ENCODE measurements at regions not wholly inside any gene's neighbourhood (a gene's known extent, or its start where the extent isn't known, plus 50 kb on each side); places are given as distances from the start of the nearest gene placed in this dataset.

DNA sequence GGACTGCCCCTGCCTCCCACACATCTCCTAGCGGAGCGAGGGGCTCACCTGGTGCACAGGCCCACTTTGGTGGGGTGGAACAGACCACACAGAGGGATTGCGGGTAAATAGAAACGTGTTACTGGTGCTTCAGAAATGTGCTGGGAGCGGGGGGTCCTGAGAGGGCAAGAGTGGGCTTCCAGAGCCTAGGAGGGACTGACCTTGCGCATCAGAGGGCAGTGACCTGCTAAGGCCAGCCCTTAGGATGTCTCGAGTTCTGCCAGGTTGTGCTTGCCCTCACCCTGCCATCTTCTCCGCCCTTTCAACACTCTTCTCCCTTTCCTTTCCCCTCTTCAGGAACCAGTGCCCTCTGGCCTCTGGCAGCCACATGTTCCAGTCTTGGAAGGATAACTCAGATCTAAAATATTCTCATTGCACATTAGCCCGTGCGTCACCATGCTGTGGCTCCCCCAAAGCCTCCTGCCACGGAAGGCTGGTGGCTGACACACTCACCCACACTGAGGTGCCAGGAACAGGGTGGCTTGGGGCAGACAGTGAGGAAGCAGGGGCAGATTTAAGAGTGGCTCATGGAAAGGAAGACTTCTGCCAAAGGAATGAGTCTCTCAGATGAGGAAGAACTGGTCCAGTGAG, 89.6 kb downstream of the MCFD2 start:
- no peak for TF ChIP-seq CTCF (IDR thresholded peaks at IDR 0.05)
- no peak for TF ChIP-seq POLR2A (IDR thresholded peaks at IDR 0.05)
- Histone ChIP-seq H3K36me3 (no peaks in the 10 kb centered on the region), H3K4me3 (no peak overlapping the region), H3K27me3 (no peaks in the 10 kb centered on the region), H3K4me1 (no peaks in the 10 kb centered on the region), H3K27ac (no peak overlapping the region), H3K9me3 (peaks cover 0 to 6% (median 0%) of the 10 kb centered on the region in 4 donors)
- DNase-seq = no peak

DNA sequence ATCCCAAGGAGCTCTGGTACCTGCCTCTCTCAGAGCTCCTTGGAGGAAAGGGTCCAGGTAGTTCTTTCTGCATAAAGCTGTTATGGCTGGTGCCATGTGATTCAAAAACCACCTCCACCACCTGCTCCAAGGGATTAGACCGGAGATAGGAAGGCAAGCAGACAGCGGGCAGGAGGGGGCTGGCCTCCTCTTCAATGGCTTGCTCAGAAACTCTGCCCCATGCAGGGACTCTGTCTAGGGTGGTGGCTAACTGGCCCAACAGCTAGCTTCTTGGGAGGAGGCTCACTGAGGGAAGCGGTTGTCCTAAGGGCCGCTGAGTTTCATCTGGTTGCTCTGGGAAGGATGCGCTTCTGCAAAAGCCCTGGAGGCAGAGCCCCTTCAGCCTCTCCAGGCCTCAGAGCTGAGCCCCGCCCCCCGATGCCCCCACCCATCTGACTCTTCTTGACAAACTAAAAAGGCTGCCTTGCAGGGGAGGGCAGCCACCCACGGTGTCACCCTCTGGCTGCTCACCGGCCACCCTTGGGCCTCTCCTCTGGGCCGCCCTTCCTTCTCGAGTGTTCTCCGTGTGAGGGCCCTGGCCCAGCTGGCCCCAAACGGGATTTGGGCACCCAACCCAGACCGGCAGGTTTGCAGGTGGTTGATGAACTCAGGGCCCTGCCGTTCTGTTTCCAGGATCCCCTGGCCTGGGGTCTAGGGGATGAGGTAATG, 90.2 kb downstream of the MCFD2 start:
- Histone ChIP-seq H3K4me3 (no peak overlapping the region), H3K9me3 (peaks cover 0 to 6% (median 0%) of the 10 kb centered on the region in 4 donors), H3K36me3 (no peaks in the 10 kb centered on the region), H3K27ac (no peak overlapping the region), H3K4me1 (no peaks in the 10 kb centered on the region), H3K27me3 (no peaks in the 10 kb centered on the region)
- DNase-seq = no peak
- TF ChIP-seq POLR2A (IDR thresholded peaks at IDR 0.05) (no peak), CTCF (IDR thresholded peaks at IDR 0.05) (no peak)

DNA sequence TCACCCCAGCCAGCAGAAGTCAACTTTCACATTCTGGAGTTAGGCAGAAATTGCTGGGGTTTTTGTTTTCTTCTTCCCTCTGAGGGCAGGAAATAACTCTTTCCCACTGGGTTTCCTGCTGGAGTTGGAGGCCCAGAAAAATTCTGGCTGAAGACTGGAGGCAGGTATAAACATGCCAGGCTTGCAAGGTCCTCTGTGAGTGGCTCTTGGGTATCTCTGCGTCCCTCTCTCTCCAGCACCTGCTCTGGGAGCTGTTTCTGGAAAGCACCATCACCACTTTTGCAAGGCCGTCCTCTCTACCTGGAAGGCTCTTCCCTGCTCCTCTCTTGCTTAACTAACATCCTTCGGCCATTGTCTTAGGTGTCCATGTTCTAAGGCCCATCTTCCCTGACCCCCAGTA, 91.0 kb downstream of the MCFD2 start:
- H3K4me3 ChIP-seq = no peak overlapping the region
- no peak for DNase-seq
- H3K27ac ChIP-seq = no peak overlapping the region
- H3K36me3 ChIP-seq = no peaks in the 10 kb centered on the region
- TF ChIP-seq POLR2A (IDR thresholded peaks at IDR 0.05) = no peak
- no peak for TF ChIP-seq CTCF (IDR thresholded peaks at IDR 0.05)
- H3K9me3 ChIP-seq = peaks cover 0 to 6% (median 0%) of the 10 kb centered on the region in 4 donors
- H3K27me3 ChIP-seq = no peaks in the 10 kb centered on the region
- H3K4me1 ChIP-seq = no peaks in the 10 kb centered on the region

DNA sequence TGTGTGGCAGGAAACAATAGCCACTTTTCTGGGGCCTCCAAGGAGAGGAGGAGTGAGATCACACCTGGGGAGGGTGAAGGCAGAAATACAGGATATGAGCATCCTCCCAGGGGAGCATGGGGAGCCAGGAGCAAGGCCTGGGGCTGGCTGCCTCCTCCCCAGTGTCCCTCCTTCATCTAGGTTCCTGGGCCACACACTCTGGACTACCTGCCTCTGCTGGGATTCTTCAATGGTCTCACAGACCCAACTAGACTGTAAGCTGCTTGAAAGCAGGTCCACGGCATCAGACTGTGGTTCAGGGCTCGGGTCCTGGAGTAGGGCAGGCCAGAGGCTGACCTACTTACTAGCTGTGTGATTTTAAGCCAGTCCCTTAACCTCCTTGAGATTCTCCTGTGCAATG, 94.0 kb downstream of the MCFD2 start:
- no peaks in the 10 kb centered on the region for H3K27me3 ChIP-seq
- peak in 1 of 3 donors; percentile 40 for DNase-seq
- TF ChIP-seq CTCF (IDR thresholded peaks at IDR 0.05) (no peak), POLR2A (IDR thresholded peaks at IDR 0.05) (no peak)
- H3K4me1 ChIP-seq = peaks cover 0 to 6% (median 0%) of the 10 kb centered on the region in 4 donors
- no peak overlapping the region for H3K4me3 ChIP-seq
- no peaks in the 10 kb centered on the region for H3K9me3 ChIP-seq
- no peak overlapping the region for H3K27ac ChIP-seq
- no peaks in the 10 kb centered on the region for H3K36me3 ChIP-seq

DNA sequence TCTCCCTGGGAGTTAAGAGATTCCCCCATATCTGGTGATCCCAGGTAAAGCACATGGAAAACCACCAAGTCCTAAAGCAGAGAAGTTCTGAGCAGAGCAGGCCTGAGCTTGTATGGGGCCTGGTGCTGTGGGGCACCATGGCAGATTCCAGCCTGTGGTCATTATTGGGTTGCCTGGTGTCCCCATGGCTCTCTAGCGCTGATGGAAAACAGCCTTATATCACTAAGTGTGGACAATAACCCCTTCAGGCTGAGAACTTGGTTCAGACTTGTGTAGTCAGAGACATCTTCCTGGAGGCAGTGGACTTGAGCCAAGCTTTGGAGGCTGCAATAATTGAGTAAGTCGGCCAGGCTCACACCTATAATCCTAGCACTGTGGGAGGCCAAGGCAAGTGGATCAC, 96.8 kb downstream of the MCFD2 start:
- Histone ChIP-seq H3K4me1 (peaks cover 0 to 9% (median 0%) of the 10 kb centered on the region in 4 donors), H3K27ac (peak overlapping the region in 1 of 4 donors; percentile 54), H3K4me3 (no peak overlapping the region), H3K36me3 (no peaks in the 10 kb centered on the region), H3K27me3 (no peaks in the 10 kb centered on the region), H3K9me3 (no peaks in the 10 kb centered on the region)
- TF ChIP-seq POLR2A (IDR thresholded peaks at IDR 0.05) = no peak
- TF ChIP-seq CTCF (IDR thresholded peaks at IDR 0.05) = no peak
- DNase-seq = no peak

Data from Peyer's patch (tissue), 4 donors.